WI38 (cell line): ENCODE measurements at regions not wholly inside any gene's neighbourhood (a gene's known extent, or its start where the extent isn't known, plus 50 kb on each side); places are given as distances from the start of the nearest gene placed in this dataset.

Source experiments
- H3K4me3 ChIP-seq: 2 replicates; pipeline ENCODE4 v1.5.1; 2011; ENCODE audit warnings: low read depth, mild to moderate bottlenecking, control low read depth, low read length
- CTCF ChIP-seq: IDR thresholded peaks from 2 replicates; pipeline ENCODE4 v1.5.1; 2012; ENCODE audit warnings: low read depth, mild to moderate bottlenecking, control low read depth, low read length

GRCh38 chr9:120152295-120152694 lies 427.7 kb downstream of the CDK5RAP2 start:
- TF ChIP-seq CTCF = no peak
- H3K4me3 ChIP-seq = no peak overlapping the region

GRCh38 chr9:120151806-120152205 lies 428.2 kb downstream of the CDK5RAP2 start:
- H3K4me3 ChIP-seq = no peak overlapping the region
- no peak for TF ChIP-seq CTCF

GRCh38 chr9:120151149-120151548 lies 428.8 kb downstream of the CDK5RAP2 start:
- TF ChIP-seq CTCF = no peak
- no peak overlapping the region for H3K4me3 ChIP-seq

- no peak overlapping the region for H3K4me3 ChIP-seq
- no peak for TF ChIP-seq CTCF
These were observed 441.0 kb downstream of the CDK5RAP2 start for GRCh38 chr9:120138955-120139354.

GRCh38 chr9:120137186-120137840 lies 442.7 kb downstream of the CDK5RAP2 start:
- no peak overlapping the region for H3K4me3 ChIP-seq
- no peak for TF ChIP-seq CTCF

GRCh38 chr9:120136696-120137095 lies 443.3 kb downstream of the CDK5RAP2 start:
- no peak overlapping the region for H3K4me3 ChIP-seq
- TF ChIP-seq CTCF = no peak

- no peak for TF ChIP-seq CTCF
- H3K4me3 ChIP-seq = no peak overlapping the region
These were observed 462.9 kb downstream of the CDK5RAP2 start for GRCh38 chr9:120117081-120117480.
